Mesendoderm (in vitro differentiated cells): ENCODE measurements at regions not wholly inside any gene's neighbourhood (a gene's known extent, or its start where the extent isn't known, plus 50 kb on each side); places are given as distances from the start of the nearest gene placed in this dataset.

ENCODE experiments used
- DNase-seq: peaks from one replicate; pipeline ENCODE4 v3.0.0; 2013
- H2AK5ac ChIP-seq: 2 replicates; pipeline ENCODE4 v1.6.1; 2013; ENCODE audit warnings: low read length, inconsistent platforms
- H2BK120ac ChIP-seq: 2 replicates; pipeline ENCODE4 v1.6.1; 2013; ENCODE audit warnings: low read depth, mild to moderate bottlenecking, low read length, moderate library complexity, mixed read lengths
- H2BK15ac ChIP-seq: replicated peaks from 2 replicates; pipeline ENCODE4 v1.6.1; 2013; ENCODE audit warnings: low read depth, mild to moderate bottlenecking, moderate library complexity
- H2BK5ac ChIP-seq: 2 replicates; pipeline ENCODE4 v1.6.1; 2013; ENCODE audit warnings: low read length, inconsistent platforms
- H3K18ac ChIP-seq: 2 replicates; pipeline ENCODE4 v1.6.1; 2013; ENCODE audit warnings: mild to moderate bottlenecking, low read length, mixed read lengths
- H3K23ac ChIP-seq: one replicate; pipeline ENCODE4 v1.6.1; 2013; ENCODE audit warnings: low read length
- H3K27ac ChIP-seq: 2 replicates; pipeline ENCODE4 v1.5.1; 2013; ENCODE audit warnings: low read depth, mild to moderate bottlenecking, inconsistent platforms, low read length, moderate library complexity
- H3K27me3 ChIP-seq: 2 replicates; pipeline ENCODE4 v1.6.1; 2013; ENCODE audit warnings: low read length, control low read depth, mild to moderate bottlenecking, inconsistent platforms; ENCODE audit not compliant: insufficient read depth, poor library complexity
- H3K36me3 ChIP-seq: 2 replicates; pipeline ENCODE4 v1.6.1; 2013; ENCODE audit warnings: low read length, inconsistent platforms; ENCODE audit not compliant: control insufficient read depth, insufficient read depth
- H3K4ac ChIP-seq: one replicate; pipeline ENCODE4 v1.6.1; 2013; ENCODE audit warnings: low read depth, mild to moderate bottlenecking, low read length, moderate library complexity
- H3K4me1 ChIP-seq: 2 replicates; pipeline ENCODE4 v1.6.1; 2013; ENCODE audit warnings: low read depth, low read length, inconsistent platforms; ENCODE audit not compliant: control insufficient read depth
- H3K4me2 ChIP-seq: 2 replicates; pipeline ENCODE4 v1.6.1; 2013; ENCODE audit warnings: low read length
- H3K4me3 ChIP-seq: 2 replicates; pipeline ENCODE4 v1.5.1; 2013; ENCODE audit warnings: mild to moderate bottlenecking, low read length
- H3K56ac ChIP-seq: one replicate; pipeline ENCODE4 v1.6.1; 2013; ENCODE audit warnings: low read length
- H3K79me1 ChIP-seq: 2 replicates; pipeline ENCODE4 v1.6.1; 2013; ENCODE audit warnings: low read length, inconsistent platforms
- H3K79me2 ChIP-seq: 2 replicates; pipeline ENCODE4 v1.6.1; 2013; ENCODE audit warnings: mild to moderate bottlenecking, low read length; ENCODE audit not compliant: control insufficient read depth, insufficient read depth
- H3K9ac ChIP-seq: 2 replicates; pipeline ENCODE4 v1.6.1; 2013; ENCODE audit warnings: low read length, inconsistent platforms
- H4K5ac ChIP-seq: one replicate; pipeline ENCODE4 v1.6.1; 2013; ENCODE audit warnings: low read length
- H4K8ac ChIP-seq: one replicate; pipeline ENCODE4 v1.6.1; 2013; ENCODE audit warnings: low read depth, mild to moderate bottlenecking, control low read depth, low read length, moderate library complexity
- WGBS: extraction: QIAGEN DNeasy Blood & Tissue Kit; methylation state at CpG from one replicate; pipeline ENCODE4 v1.1.7; 2013; ENCODE audit warnings: low lambda C conversion rate, missing lambda C conversion rate; ENCODE audit not compliant: insufficient coverage; ENCODE audit errors: extremely low coverage; 5-methylcytosine and 5-hydroxymethylcytosine counted together

- H4K5ac ChIP-seq, result no peak overlapping the region
- no peak overlapping the region for H4K8ac ChIP-seq
- H3K18ac ChIP-seq, result no peak overlapping the region
- no peak overlapping the region for H3K4ac ChIP-seq
- H3K4me2 ChIP-seq, result no peak overlapping the region
- no peak overlapping the region for H3K9ac ChIP-seq
- H3K79me1 ChIP-seq, result no peaks in the 10 kb centered on the region
- H3K23ac ChIP-seq, result no peak overlapping the region
- no peaks in the 10 kb centered on the region for H3K4me1 ChIP-seq
- no peaks in the 10 kb centered on the region for H3K27me3 ChIP-seq
- WGBS, result no CpG with 5 or more reads among the region's 3 CpGs
- no peak overlapping the region for H2AK5ac ChIP-seq
- H2BK15ac ChIP-seq, result no peak overlapping the region
- H3K27ac ChIP-seq, result no peak overlapping the region
- no peak overlapping the region for H2BK120ac ChIP-seq
- no peak overlapping the region for H3K56ac ChIP-seq
- H3K4me3 ChIP-seq, result no peak overlapping the region
- no peak overlapping the region for H2BK5ac ChIP-seq
- H3K36me3 ChIP-seq, result no peaks in the 10 kb centered on the region
- DNase-seq, result no peak
- H3K79me2 ChIP-seq, result no peaks in the 10 kb centered on the region
These were observed 458.8 kb upstream of the SORCS1 start for GRCh38 chr10:107623292-107623691.

DNA sequence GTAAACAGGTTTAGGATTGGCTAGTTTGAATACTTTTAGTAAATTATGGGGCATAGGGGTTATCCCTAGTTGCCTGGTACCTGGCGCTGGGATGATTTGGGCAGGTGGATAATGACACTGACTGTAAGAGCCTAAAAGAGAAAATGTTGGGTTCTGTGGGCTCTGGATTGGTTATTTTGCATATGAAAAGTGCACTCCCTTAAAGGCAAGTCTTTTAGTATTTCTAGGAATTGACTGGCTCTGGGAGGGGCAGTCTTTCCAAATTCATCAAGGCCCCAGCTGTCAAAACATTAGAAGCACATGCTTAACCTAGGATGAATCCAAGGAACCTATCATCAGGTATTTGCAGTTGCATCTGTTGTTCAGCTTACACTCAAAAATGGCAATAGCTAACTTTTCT is 454.6 kb upstream of the SORCS1 start:
- H2AK5ac ChIP-seq, result no peak overlapping the region
- no peak for DNase-seq
- no CpG with 5 or more reads among the region's 1 CpG for WGBS
- H4K5ac ChIP-seq, result no peak overlapping the region
- no peak overlapping the region for H3K56ac ChIP-seq
- H3K23ac ChIP-seq, result no peak overlapping the region
- H3K36me3 ChIP-seq, result no peaks in the 10 kb centered on the region
- no peak overlapping the region for H3K27ac ChIP-seq
- no peak overlapping the region for H3K4me2 ChIP-seq
- no peak overlapping the region for H3K9ac ChIP-seq
- no peak overlapping the region for H4K8ac ChIP-seq
- H3K79me2 ChIP-seq, result no peaks in the 10 kb centered on the region
- no peaks in the 10 kb centered on the region for H3K4me1 ChIP-seq
- no peak overlapping the region for H2BK5ac ChIP-seq
- H2BK15ac ChIP-seq, result no peak overlapping the region
- no peak overlapping the region for H3K4me3 ChIP-seq
- no peak overlapping the region for H2BK120ac ChIP-seq
- H3K79me1 ChIP-seq, result no peaks in the 10 kb centered on the region
- H3K27me3 ChIP-seq, result no peaks in the 10 kb centered on the region
- no peak overlapping the region for H3K4ac ChIP-seq
- no peak overlapping the region for H3K18ac ChIP-seq

DNA sequence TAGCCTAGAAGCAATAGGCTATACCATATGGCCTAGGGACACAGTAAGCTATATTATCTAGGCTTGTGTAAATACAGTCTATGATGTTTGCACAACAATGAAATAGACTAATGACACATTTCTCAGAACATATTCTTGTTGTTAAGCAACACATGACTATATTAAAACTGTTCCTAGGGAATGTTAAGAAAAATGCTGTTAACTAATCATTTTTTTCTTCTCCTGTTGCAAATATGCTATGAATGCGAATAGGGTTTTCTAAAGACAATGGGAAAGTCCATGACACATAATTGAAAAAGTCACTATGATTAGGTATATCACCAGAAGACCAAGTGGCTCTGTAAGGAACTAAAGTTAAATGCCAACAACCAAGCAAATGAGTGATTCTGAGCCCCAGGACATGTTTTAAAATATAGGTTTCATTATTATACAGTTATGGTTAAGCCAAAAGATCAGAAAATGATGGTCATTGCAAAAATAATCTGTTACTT is 454.0 kb upstream of the SORCS1 start:
- no peak overlapping the region for H2AK5ac ChIP-seq
- no peak overlapping the region for H2BK15ac ChIP-seq
- H3K23ac ChIP-seq, result no peak overlapping the region
- H3K27ac ChIP-seq, result no peak overlapping the region
- no peak overlapping the region for H3K9ac ChIP-seq
- H3K4me1 ChIP-seq, result no peaks in the 10 kb centered on the region
- H4K8ac ChIP-seq, result no peak overlapping the region
- no peaks in the 10 kb centered on the region for H3K79me1 ChIP-seq
- H3K27me3 ChIP-seq, result no peaks in the 10 kb centered on the region
- H3K4me2 ChIP-seq, result no peak overlapping the region
- no peak overlapping the region for H2BK5ac ChIP-seq
- no peaks in the 10 kb centered on the region for H3K79me2 ChIP-seq
- no CpG with 5 or more reads among the region's 1 CpG for WGBS
- no peak overlapping the region for H3K4me3 ChIP-seq
- H3K4ac ChIP-seq, result no peak overlapping the region
- no peak overlapping the region for H2BK120ac ChIP-seq
- H4K5ac ChIP-seq, result no peak overlapping the region
- H3K18ac ChIP-seq, result no peak overlapping the region
- no peak for DNase-seq
- H3K36me3 ChIP-seq, result no peaks in the 10 kb centered on the region
- H3K56ac ChIP-seq, result no peak overlapping the region

DNA sequence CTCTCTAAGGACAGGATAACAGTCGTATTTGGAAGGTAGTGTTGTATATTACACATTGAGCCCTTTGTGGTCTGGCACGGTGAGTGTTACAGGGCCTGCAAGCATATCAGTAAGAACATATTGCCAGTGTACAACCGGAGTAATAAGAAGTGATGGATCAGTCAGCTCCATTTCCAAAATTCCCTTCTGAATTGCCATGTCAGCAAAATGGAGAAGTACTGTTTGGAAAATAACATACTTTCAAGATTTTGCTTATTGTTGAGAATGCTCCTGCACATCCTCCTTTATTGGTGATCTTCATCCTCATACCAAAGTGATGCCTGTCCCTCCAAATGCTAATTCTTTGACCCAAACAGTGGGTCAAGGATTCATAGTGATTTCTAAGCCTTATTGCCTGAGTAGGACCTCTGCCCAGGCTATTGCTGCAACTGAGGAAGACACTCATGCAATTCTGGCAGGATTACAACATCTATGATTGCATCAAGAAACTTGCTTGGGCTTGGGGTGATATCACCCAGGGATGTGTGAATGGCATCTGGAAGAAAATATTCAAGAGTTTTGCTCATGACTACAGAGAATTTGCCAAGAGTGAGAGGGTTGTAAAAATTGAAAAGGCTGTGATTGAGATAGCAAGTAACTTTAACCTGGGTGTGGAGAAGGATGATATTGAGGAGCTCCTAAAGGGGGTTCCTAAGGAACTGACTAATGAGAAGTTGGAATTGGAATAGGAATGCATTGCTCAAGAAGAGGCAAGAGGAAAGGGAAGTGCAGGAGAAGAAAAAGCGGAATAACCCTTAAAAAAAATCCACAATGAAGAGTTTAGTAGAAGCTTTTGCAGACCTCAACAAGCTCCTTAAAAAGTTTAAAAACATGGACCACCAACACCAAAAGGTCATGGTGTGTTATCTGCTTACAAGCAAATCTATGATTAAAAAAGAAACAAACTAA is 452.2 kb upstream of the SORCS1 start:
- no CpG with 5 or more reads among the region's 4 CpGs for whole genome bisulfite sequencing
- H3K27ac ChIP-seq, result no peak overlapping the region
- no peaks in the 10 kb centered on the region for H3K79me1 ChIP-seq
- H3K4me2 ChIP-seq, result no peak overlapping the region
- peak; percentile 0 for DNase-seq
- H3K4me3 ChIP-seq, result no peak overlapping the region
- no peak overlapping the region for H2BK15ac ChIP-seq
- no peaks in the 10 kb centered on the region for H3K36me3 ChIP-seq
- H2AK5ac ChIP-seq, result no peak overlapping the region
- no peaks in the 10 kb centered on the region for H3K27me3 ChIP-seq
- no peaks in the 10 kb centered on the region for H3K79me2 ChIP-seq
- no peak overlapping the region for H3K23ac ChIP-seq
- no peak overlapping the region for H4K8ac ChIP-seq
- H2BK5ac ChIP-seq, result no peak overlapping the region
- H3K4me1 ChIP-seq, result no peaks in the 10 kb centered on the region
- H3K4ac ChIP-seq, result no peak overlapping the region
- no peak overlapping the region for H4K5ac ChIP-seq
- no peak overlapping the region for H3K9ac ChIP-seq
- no peak overlapping the region for H2BK120ac ChIP-seq
- H3K56ac ChIP-seq, result no peak overlapping the region
- no peak overlapping the region for H3K18ac ChIP-seq

GRCh38 chr10:107616031-107616430 is 451.5 kb upstream of the SORCS1 start:
- no peak overlapping the region for H2BK120ac ChIP-seq
- no peak overlapping the region for H2AK5ac ChIP-seq
- no peak overlapping the region for H4K8ac ChIP-seq
- no peak overlapping the region for H2BK5ac ChIP-seq
- H3K79me1 ChIP-seq, result no peaks in the 10 kb centered on the region
- no peak overlapping the region for H3K4me2 ChIP-seq
- no peak overlapping the region for H3K4ac ChIP-seq
- no peak overlapping the region for H3K9ac ChIP-seq
- no peak overlapping the region for H3K4me3 ChIP-seq
- no peak overlapping the region for H3K27ac ChIP-seq
- H3K79me2 ChIP-seq, result no peaks in the 10 kb centered on the region
- H3K36me3 ChIP-seq, result no peaks in the 10 kb centered on the region
- DNase-seq, result no peak
- no peaks in the 10 kb centered on the region for H3K27me3 ChIP-seq
- H2BK15ac ChIP-seq, result no peak overlapping the region
- H3K23ac ChIP-seq, result no peak overlapping the region
- no peak overlapping the region for H3K18ac ChIP-seq
- no peak overlapping the region for H4K5ac ChIP-seq
- H3K4me1 ChIP-seq, result no peaks in the 10 kb centered on the region
- H3K56ac ChIP-seq, result no peak overlapping the region
